ENCODE measurements at regions not wholly inside any gene's neighbourhood (a gene's known extent, or its start where the extent isn't known, plus 50 kb on each side); places are given as distances from the start of the nearest gene placed in this dataset.

DNA sequence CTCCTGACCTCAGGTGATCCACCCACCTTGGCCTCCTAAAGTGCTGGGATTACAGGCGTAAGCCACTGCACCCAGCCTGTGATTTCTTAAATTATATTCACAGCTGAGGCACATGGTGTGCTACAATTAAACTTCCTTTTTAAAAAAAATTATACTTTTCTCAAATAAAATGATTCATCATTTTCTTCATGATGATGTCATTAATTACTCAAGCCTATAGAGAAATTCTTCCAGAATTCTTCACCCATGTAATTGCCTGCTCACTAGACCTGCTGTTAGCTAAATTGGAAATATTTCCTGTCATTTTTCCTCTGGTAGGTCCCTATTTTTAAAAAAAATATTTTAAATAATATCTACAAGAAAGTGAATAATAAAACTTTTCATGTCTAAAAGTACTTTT is 440.0 kb upstream of the ANO3 start:
- no peaks in the 10 kb centered on the region for H3K4me1 ChIP-seq
- no peaks in the 10 kb centered on the region for H3K9me3 ChIP-seq
- intact Hi-C loops (cut with DNase I), result no loop called here
- DNase-seq (ENCODE audit: extremely low spot score in 2 of 2), result no peak
- no peak for TF ChIP-seq CTCF (IDR thresholded peaks at IDR 0.05)
- TF ChIP-seq POLR2A (IDR thresholded peaks at IDR 0.05), result no peak
- no peak for TF ChIP-seq POLR2AphosphoS5 (IDR thresholded peaks at IDR 0.05; ENCODE audit: insufficient read depth in 1 of 2, low read depth in 1 of 2)
- no peaks in the 10 kb centered on the region for H3K27me3 ChIP-seq
- H3K4me3 ChIP-seq, result no peak overlapping the region
- no peak overlapping the region for H3K27ac ChIP-seq
- no peaks in the 10 kb centered on the region for H3K36me3 ChIP-seq

DNA sequence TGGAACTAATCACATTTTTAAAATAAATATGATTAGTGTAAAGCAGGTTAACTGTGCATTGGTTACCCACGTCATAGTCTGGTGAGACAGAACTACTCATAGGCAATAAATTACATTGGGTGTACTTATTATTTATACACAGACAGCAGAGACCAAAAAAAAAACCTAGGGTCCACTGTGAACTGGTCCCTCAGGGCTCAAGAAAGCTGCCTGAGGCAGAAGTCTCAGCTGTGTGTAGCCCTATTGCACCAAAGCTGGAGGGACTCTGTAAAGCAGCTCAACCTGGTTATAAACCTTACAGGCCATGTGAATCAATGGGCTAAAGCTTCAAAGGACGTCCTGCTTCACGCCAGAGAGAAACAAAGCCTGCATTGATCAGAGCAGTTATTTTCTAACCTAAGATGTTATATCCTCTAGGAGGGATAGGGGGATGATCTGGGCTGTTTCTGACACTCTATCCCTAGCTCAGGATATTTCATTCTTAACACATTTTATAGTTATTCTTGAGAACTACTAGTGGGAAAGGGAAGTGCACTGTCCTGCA is 432.2 kb upstream of the ANO3 start:
- Histone ChIP-seq H3K4me3 (no peak overlapping the region), H3K4me1 (no peaks in the 10 kb centered on the region), H3K9me3 (no peaks in the 10 kb centered on the region), H3K36me3 (no peaks in the 10 kb centered on the region), H3K27ac (no peak overlapping the region), H3K27me3 (no peaks in the 10 kb centered on the region)
- TF ChIP-seq POLR2AphosphoS5 (IDR thresholded peaks at IDR 0.05; ENCODE audit: insufficient read depth in 1 of 2, low read depth in 1 of 2) (no peak), POLR2A (IDR thresholded peaks at IDR 0.05) (no peak)
- intact Hi-C loops (cut with DNase I), result no loop called here
- no peak for DNase-seq (ENCODE audit: extremely low spot score in 2 of 2)

- no peaks in the 10 kb centered on the region for H3K27me3 ChIP-seq
- H3K27ac ChIP-seq, result no peak overlapping the region
- intact Hi-C loops (cut with DNase I), result no loop called here
- H3K36me3 ChIP-seq, result no peaks in the 10 kb centered on the region
- no peak overlapping the region for H3K4me3 ChIP-seq
- no peak for TF ChIP-seq POLR2AphosphoS5 (IDR thresholded peaks at IDR 0.05; ENCODE audit: insufficient read depth in 1 of 2, low read depth in 1 of 2)
- no peak for TF ChIP-seq POLR2A (IDR thresholded peaks at IDR 0.05)
- no peak for TF ChIP-seq CTCF (IDR thresholded peaks at IDR 0.05)
- H3K9me3 ChIP-seq, result no peaks in the 10 kb centered on the region
- no peaks in the 10 kb centered on the region for H3K4me1 ChIP-seq
- no peak for DNase-seq (ENCODE audit: extremely low spot score in 2 of 2)
Measured at GRCh38 chr11:25900814-25901213, 431.1 kb upstream of the ANO3 start.

DNA sequence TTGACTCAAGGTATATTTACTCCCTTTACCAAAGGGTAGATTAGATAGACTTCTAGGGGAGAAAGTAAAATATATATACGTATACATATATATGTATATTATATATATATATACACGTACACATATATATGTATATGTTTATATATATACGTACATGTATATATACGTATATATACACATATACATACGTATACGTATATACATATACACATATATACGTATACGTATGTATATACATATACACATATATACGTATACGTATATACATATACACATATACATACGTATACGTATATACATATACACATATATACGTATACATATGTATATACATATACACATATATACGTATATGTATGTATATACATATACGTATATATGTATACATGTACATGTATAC is 430.5 kb upstream of the ANO3 start:
- DNase-seq (ENCODE audit: extremely low spot score in 2 of 2), result no peak
- Histone ChIP-seq H3K9me3 (no peaks in the 10 kb centered on the region), H3K4me1 (no peaks in the 10 kb centered on the region), H3K36me3 (no peaks in the 10 kb centered on the region), H3K27ac (no peak overlapping the region), H3K27me3 (no peaks in the 10 kb centered on the region), H3K4me3 (no peak overlapping the region)
- TF ChIP-seq POLR2A (IDR thresholded peaks at IDR 0.05), result no peak
- no peak for TF ChIP-seq POLR2AphosphoS5 (IDR thresholded peaks at IDR 0.05; ENCODE audit: insufficient read depth in 1 of 2, low read depth in 1 of 2)
- no peak for TF ChIP-seq CTCF (IDR thresholded peaks at IDR 0.05)
- intact Hi-C loops (cut with DNase I), result no loop called here

GRCh38 chr11:25902476-25902875 is 429.5 kb upstream of the ANO3 start:
- no peaks in the 10 kb centered on the region for H3K4me1 ChIP-seq
- DNase-seq (ENCODE audit: extremely low spot score in 2 of 2), result no peak
- no peak overlapping the region for H3K27ac ChIP-seq
- H3K9me3 ChIP-seq, result no peaks in the 10 kb centered on the region
- H3K27me3 ChIP-seq, result no peaks in the 10 kb centered on the region
- TF ChIP-seq POLR2A (IDR thresholded peaks at IDR 0.05), result no peak
- TF ChIP-seq CTCF (IDR thresholded peaks at IDR 0.05), result no peak
- no peak for TF ChIP-seq POLR2AphosphoS5 (IDR thresholded peaks at IDR 0.05; ENCODE audit: insufficient read depth in 1 of 2, low read depth in 1 of 2)
- H3K36me3 ChIP-seq, result no peaks in the 10 kb centered on the region
- intact Hi-C loops (cut with DNase I), result no loop called here
- no peak overlapping the region for H3K4me3 ChIP-seq

Measured in vagina (tissue), 2 donors.